ENCODE measurements at regions not wholly inside any gene's neighbourhood (a gene's known extent, or its start where the extent isn't known, plus 50 kb on each side); places are given as distances from the start of the nearest gene placed in this dataset.

- H3K4me1 Mint-ChIP-seq (ENCODE audit: low read depth): no peaks in the 10 kb centered on the region
- CTCF ChIA-PET: no interaction called here
- no peaks in the 10 kb centered on the region for H3K27me3 Mint-ChIP-seq
- H3K27ac Mint-ChIP-seq: no peak overlapping the region
- peaks cover 5% of the 10 kb centered on the region for H3K9me3 Mint-ChIP-seq
- intact Hi-C loops (cut with micrococcal nuclease): no loop called here
- H3K4me3 Mint-ChIP-seq: no peak overlapping the region
- DNase-seq: no peak
- H3K36me3 Mint-ChIP-seq: no peaks in the 10 kb centered on the region
- POLR2A ChIA-PET: no interaction called here
These were observed 51.5 kb upstream of the GRM3 start for GRCh38 chr7:86592185-86592584.

GRCh38 chr7:86574006-86574405 is 69.7 kb upstream of the GRM3 start:
- Mint-ChIP-seq H3K27ac (no peak overlapping the region), H3K9me3 (peaks cover 10% of the 10 kb centered on the region), H3K27me3 (no peaks in the 10 kb centered on the region), H3K4me3 (no peak overlapping the region), H3K36me3 (no peaks in the 10 kb centered on the region), H3K4me1 (ENCODE audit: low read depth) (no peaks in the 10 kb centered on the region)
- ChIA-PET POLR2A (no interaction called here), CTCF (no interaction called here)
- no peak for DNase-seq
- intact Hi-C loops (cut with micrococcal nuclease): no loop called here

DNA sequence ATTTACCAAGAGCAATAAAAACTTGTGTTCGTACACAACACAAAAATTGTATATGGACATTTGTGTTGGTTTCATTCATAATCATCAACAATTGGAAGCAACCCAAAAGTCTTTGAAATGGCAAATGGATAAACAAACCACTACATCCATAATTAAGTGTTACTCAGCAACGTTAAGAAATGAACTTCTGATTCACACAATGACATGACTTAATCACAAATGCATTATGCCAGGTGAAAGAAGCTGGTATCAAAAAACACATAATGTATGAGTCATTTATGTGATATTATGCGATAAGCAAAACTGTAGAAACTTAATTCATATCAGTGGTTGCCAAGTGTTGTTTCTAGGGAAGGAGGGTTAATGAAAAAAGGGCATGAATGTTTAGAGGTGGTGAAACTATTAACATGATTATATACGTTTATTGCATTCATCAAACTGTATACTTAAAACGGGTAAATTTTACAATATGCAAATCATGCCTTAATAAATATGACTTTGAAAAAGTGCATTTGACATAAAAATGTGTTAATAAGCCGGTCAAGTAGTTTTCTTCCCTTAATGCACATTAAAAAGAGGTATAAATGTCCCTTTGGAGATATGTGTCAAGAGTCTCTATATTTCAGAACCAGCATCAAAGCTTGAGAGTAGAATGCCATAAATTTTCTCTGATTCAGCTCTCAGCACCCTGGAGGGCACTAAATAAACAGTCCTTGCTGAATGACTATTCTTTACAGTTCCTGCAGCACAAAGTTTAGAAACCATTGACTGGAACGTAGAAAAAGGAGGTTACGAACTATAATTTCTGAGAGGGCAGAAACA is 84.8 kb upstream of the GRM3 start:
- ChIA-PET CTCF (no interaction called here), POLR2A (no interaction called here)
- Mint-ChIP-seq H3K4me1 (ENCODE audit: low read depth) (no peaks in the 10 kb centered on the region), H3K36me3 (no peaks in the 10 kb centered on the region), H3K27me3 (no peaks in the 10 kb centered on the region), H3K27ac (no peak overlapping the region), H3K4me3 (no peak overlapping the region), H3K9me3 (no peaks in the 10 kb centered on the region)
- no peak for DNase-seq
- intact Hi-C loops (cut with micrococcal nuclease): no loop called here

GRCh38 chr7:86534641-86535040 is 109.1 kb upstream of the GRM3 start:
- Mint-ChIP-seq H3K4me3 (no peak overlapping the region), H3K9me3 (peaks cover 2% of the 10 kb centered on the region), H3K27me3 (no peaks in the 10 kb centered on the region), H3K36me3 (no peaks in the 10 kb centered on the region), H3K4me1 (ENCODE audit: low read depth) (no peaks in the 10 kb centered on the region), H3K27ac (no peak overlapping the region)
- POLR2A ChIA-PET: no interaction called here
- DNase-seq: no peak
- intact Hi-C loops (cut with micrococcal nuclease): no loop called here
- CTCF ChIA-PET: no interaction called here

DNA sequence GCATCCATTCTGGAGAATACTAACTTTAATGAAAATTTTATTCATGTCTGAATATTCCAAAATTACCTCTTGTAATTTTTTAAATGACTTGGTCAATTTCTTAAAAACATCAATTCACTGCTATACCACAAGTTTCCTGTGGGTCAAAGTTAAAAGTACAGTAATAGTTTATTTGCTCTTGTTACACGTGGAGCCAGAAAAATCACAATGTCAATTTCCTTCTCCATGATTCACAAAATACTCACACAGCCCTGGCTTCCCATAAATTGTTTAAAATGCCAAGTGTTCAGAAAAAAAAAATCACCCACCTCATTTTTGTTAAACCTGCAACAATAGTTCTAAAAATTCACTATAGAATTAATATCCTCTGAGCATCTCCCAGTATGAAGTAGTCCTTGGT is 139.5 kb upstream of the GRM3 start:
- intact Hi-C loops (cut with micrococcal nuclease): no loop called here
- Mint-ChIP-seq H3K9me3 (no peaks in the 10 kb centered on the region), H3K36me3 (no peaks in the 10 kb centered on the region), H3K27ac (no peak overlapping the region), H3K4me1 (ENCODE audit: low read depth) (no peaks in the 10 kb centered on the region), H3K4me3 (no peak overlapping the region), H3K27me3 (no peaks in the 10 kb centered on the region)
- CTCF ChIA-PET: no interaction called here
- DNase-seq: no peak
- POLR2A ChIA-PET: no interaction called here

DNA sequence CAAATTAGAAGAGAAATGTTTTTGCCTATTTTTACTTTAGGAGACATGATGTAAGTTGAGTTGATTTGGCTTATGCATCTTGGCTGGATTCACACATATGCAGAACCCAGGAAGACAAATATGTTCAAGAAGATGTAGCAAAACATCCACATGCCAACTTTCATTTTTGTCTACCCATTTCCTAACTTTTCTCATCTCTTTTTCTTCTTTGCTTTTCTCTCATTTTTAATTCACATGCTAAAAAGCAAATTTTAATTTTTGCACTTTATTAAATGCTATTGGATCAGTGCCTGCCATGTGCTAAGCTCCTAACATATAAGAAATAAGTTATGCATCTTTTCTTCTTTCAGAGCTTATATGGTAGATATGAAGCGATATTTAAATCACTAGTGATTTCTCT is 143.7 kb upstream of the GRM3 start:
- CTCF ChIA-PET: no interaction called here

GRCh38 chr7:86485827-86486226 is 157.9 kb upstream of the GRM3 start:
- DNase-seq: no peak
- H3K27ac Mint-ChIP-seq: no peak overlapping the region
- H3K9me3 Mint-ChIP-seq: no peaks in the 10 kb centered on the region
- no peak overlapping the region for H3K4me3 Mint-ChIP-seq
- no peaks in the 10 kb centered on the region for H3K27me3 Mint-ChIP-seq
- POLR2A ChIA-PET: no interaction called here
- H3K4me1 Mint-ChIP-seq (ENCODE audit: low read depth): no peaks in the 10 kb centered on the region
- CTCF ChIA-PET: no interaction called here
- no peaks in the 10 kb centered on the region for H3K36me3 Mint-ChIP-seq
- intact Hi-C loops (cut with micrococcal nuclease): no loop called here

More for the DNA sequence above, 143.7 kb upstream of the GRM3 start:
- Mint-ChIP-seq H3K27ac (no peak overlapping the region), H3K4me1 (ENCODE audit: low read depth) (no peaks in the 10 kb centered on the region), H3K4me3 (no peak overlapping the region), H3K27me3 (no peaks in the 10 kb centered on the region), H3K9me3 (peaks cover 3% of the 10 kb centered on the region), H3K36me3 (no peaks in the 10 kb centered on the region)
- intact Hi-C loops (cut with micrococcal nuclease): no loop called here
- DNase-seq: no peak
- POLR2A ChIA-PET: no interaction called here

DNA sequence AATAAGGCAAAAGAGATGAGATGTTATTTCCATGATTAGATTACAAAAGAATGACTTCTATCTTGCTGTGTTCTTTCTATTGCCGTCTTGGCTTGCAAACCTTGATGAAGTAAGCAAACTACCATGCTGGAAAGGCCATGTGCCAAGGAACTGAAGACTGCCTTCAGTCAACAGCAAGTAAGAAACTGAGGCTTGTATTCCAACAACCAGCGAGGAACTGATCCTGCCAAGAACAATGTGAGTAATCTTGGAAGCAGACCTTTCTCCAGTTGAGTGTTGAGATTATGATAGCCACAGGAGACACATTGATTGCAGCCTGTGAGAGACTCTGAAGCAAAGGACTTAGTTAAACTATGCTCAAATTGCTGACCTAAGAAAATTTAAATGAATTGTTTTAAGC is 164.6 kb upstream of the GRM3 start:
- no peaks in the 10 kb centered on the region for H3K27me3 Mint-ChIP-seq
- DNase-seq: no peak
- CTCF ChIA-PET: no interaction called here
- POLR2A ChIA-PET: no interaction called here
- intact Hi-C loops (cut with micrococcal nuclease): no loop called here
- H3K27ac Mint-ChIP-seq: no peak overlapping the region
- no peaks in the 10 kb centered on the region for H3K36me3 Mint-ChIP-seq
- no peaks in the 10 kb centered on the region for H3K9me3 Mint-ChIP-seq
- no peak overlapping the region for H3K4me3 Mint-ChIP-seq
- no peaks in the 10 kb centered on the region for H3K4me1 Mint-ChIP-seq (ENCODE audit: low read depth)

DNA sequence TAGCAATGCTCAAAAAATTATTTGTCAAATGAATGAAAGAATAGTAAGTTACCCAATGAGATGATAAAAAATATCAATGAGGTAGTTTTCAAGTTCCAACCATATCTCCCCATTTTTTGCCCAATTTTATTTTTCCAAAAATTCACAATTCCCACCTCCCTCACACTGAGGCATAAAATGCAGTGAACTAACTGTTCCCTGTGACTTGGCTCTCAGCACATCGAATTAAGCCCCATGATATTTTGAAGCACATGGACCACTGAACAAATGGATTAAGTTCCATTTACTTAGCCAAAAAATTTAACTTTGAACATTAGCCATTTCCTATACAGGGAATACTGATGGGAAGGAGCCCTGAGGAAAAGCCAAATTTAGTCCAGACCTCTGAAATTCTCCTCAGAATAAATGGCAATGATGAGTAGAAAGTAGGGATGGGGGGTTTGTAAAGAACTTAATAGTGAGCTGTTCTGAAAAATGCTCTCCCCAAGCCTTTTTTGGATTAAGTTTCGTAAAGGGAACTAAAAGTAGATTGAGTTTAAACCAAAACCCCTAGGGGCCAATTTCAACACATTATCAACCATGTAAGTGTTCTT is 166.3 kb upstream of the GRM3 start:
- Mint-ChIP-seq H3K27me3 (no peaks in the 10 kb centered on the region), H3K4me1 (ENCODE audit: low read depth) (no peaks in the 10 kb centered on the region), H3K9me3 (no peaks in the 10 kb centered on the region), H3K36me3 (no peaks in the 10 kb centered on the region), H3K27ac (no peak overlapping the region), H3K4me3 (no peak overlapping the region)
- ChIA-PET CTCF (no interaction called here), POLR2A (no interaction called here)
- DNase-seq: no peak
- intact Hi-C loops (cut with micrococcal nuclease): no loop called here

GRCh38 chr7:86470763-86471162 is 172.9 kb upstream of the GRM3 start:
- no peak overlapping the region for H3K27ac Mint-ChIP-seq
- no peaks in the 10 kb centered on the region for H3K4me1 Mint-ChIP-seq (ENCODE audit: low read depth)
- POLR2A ChIA-PET: no interaction called here
- no peaks in the 10 kb centered on the region for H3K36me3 Mint-ChIP-seq
- H3K27me3 Mint-ChIP-seq: no peaks in the 10 kb centered on the region
- H3K4me3 Mint-ChIP-seq: no peak overlapping the region
- DNase-seq: no peak
- CTCF ChIA-PET: interaction anchor here (0.6 kb wide), 1 partner anchor 469 kb away, joined by 4 read pairs; no protein-coding TSS in a partner anchor
- no peaks in the 10 kb centered on the region for H3K9me3 Mint-ChIP-seq
- intact Hi-C loops (cut with micrococcal nuclease): no loop called here

- Mint-ChIP-seq H3K36me3 (no peaks in the 10 kb centered on the region), H3K9me3 (no peaks in the 10 kb centered on the region), H3K27ac (no peak overlapping the region), H3K4me1 (ENCODE audit: low read depth) (no peaks in the 10 kb centered on the region), H3K27me3 (no peaks in the 10 kb centered on the region), H3K4me3 (no peak overlapping the region)
- POLR2A ChIA-PET: interaction anchor here (0.6 kb wide), 1 partner anchor 570 kb away, joined by 4 read pairs; no protein-coding TSS in a partner anchor
- CTCF ChIA-PET: interaction anchor here (0.5 to 1.2 kb wide), 8 partner anchors 19 to 1432 kb away, joined by 3 to 6 read pairs (median 4); no protein-coding TSS in a partner anchor
- DNase-seq: peak; percentile 57
- intact Hi-C loops (cut with micrococcal nuclease): no loop called here
These were observed 173.9 kb upstream of the GRM3 start for GRCh38 chr7:86469680-86470295.

DNA sequence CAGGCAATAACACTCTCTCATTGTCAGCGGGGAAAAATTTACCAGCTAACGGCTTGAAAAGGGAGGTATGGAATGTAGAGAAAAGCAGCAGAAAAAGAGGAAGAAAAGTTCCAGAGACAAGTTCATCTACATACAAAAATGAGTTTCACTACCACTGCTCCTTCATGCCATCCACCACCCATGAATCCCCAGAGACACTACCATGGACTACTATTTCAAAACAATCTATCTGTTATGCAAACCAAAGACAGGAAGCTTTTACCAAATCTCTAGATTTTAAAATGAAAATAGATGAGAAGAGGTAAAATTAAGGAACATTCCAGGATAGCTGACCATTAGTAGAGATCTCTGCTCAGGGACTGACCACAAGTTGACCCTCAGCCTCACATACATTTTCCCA is 189.0 kb upstream of the GRM3 start:
- no peak overlapping the region for H3K4me3 Mint-ChIP-seq
- H3K27ac Mint-ChIP-seq: no peak overlapping the region
- H3K4me1 Mint-ChIP-seq (ENCODE audit: low read depth): no peaks in the 10 kb centered on the region
- no peak for DNase-seq
- H3K36me3 Mint-ChIP-seq: no peaks in the 10 kb centered on the region
- H3K9me3 Mint-ChIP-seq: no peaks in the 10 kb centered on the region
- intact Hi-C loops (cut with micrococcal nuclease): no loop called here
- POLR2A ChIA-PET: no interaction called here
- no peaks in the 10 kb centered on the region for H3K27me3 Mint-ChIP-seq
- CTCF ChIA-PET: no interaction called here

- Mint-ChIP-seq H3K36me3 (no peaks in the 10 kb centered on the region), H3K27me3 (no peaks in the 10 kb centered on the region)
These were observed 190.3 kb upstream of the GRM3 start for GRCh38 chr7:86453454-86453853.

More at GRCh38 chr7:86453454-86453853, 190.3 kb upstream of the GRM3 start:
- Mint-ChIP-seq H3K9me3 (no peaks in the 10 kb centered on the region), H3K4me1 (ENCODE audit: low read depth) (no peaks in the 10 kb centered on the region), H3K4me3 (no peak overlapping the region), H3K27ac (no peak overlapping the region)
- POLR2A ChIA-PET: interaction anchor here (0.6 kb wide), 1 partner anchor 114 kb away, joined by 4 read pairs; no protein-coding TSS in a partner anchor
- CTCF ChIA-PET: no interaction called here
- DNase-seq: no peak
- intact Hi-C loops (cut with micrococcal nuclease): no loop called here
